Activated T-cell treated with anti-CD3 and anti-CD28 coated beads, Interleukin-2, amount 50 U/mL, for 72 hours (primary cell): ENCODE measurements at regions not wholly inside any gene's neighbourhood (a gene's known extent, or its start where the extent isn't known, plus 50 kb on each side); places are given as distances from the start of the nearest gene placed in this dataset.

ENCODE experiments used
- ATAC-seq, 2 donors: fragments of 150-1000 bp; cut with Tn5 transposase; replicated peaks in 1 of 2; 2 replicates each; pipeline ENCODE4 v1.10.0; 2021; ENCODE audit warnings: moderate library complexity in 2 of 2, mild to moderate bottlenecking in 1 of 2
- DNase-seq, 2 donors: peaks; one replicate each; pipeline ENCODE4 v3.0.0; 2021 to 2022; ENCODE audit warnings: mixed read lengths in 1 of 2
- H3K27ac Mint-ChIP-seq: one replicate; pipeline ENCODE4 v1.8.0; 2022; ENCODE audit warnings: mild to moderate bottlenecking, moderate library complexity, mixed read lengths
- H3K27me3 Mint-ChIP-seq: one replicate; pipeline ENCODE4 v1.8.0; 2022; ENCODE audit warnings: low read depth, mixed read lengths
- H3K36me3 Mint-ChIP-seq, 2 donors: one replicate each; pipeline ENCODE4 v1.8.0; 2022; ENCODE audit warnings: mixed read lengths in 2 of 2, mild to moderate bottlenecking in 1 of 2; ENCODE audit not compliant: insufficient read depth in 2 of 2
- H3K4me1 Mint-ChIP-seq: one replicate; pipeline ENCODE4 v1.8.0; 2022; ENCODE audit warnings: low read depth, mixed read lengths
- H3K4me3 Mint-ChIP-seq, 2 donors: one replicate each; pipeline ENCODE4 v1.8.0; 2022; ENCODE audit warnings: mild to moderate bottlenecking in 2 of 2, mixed read lengths in 2 of 2, moderate library complexity in 2 of 2
- H3K9me3 Mint-ChIP-seq, 2 donors: one replicate each; pipeline ENCODE4 v1.8.0; 2022; ENCODE audit warnings: mixed read lengths in 2 of 2

GRCh38 chr4:176539785-176540175 lies 220.0 kb downstream of the SPCS3 start:
- Mint-ChIP-seq H3K36me3 (no peaks in the 10 kb centered on the region), H3K27ac (no peak overlapping the region), H3K27me3 (no peaks in the 10 kb centered on the region), H3K4me1 (no peaks in the 10 kb centered on the region), H3K4me3 (no peak overlapping the region), H3K9me3 (no peaks in the 10 kb centered on the region)
- ATAC-seq = no peak
- no peak for DNase-seq

GRCh38 chr4:176540814-176541213 lies 221.0 kb downstream of the SPCS3 start:
- Mint-ChIP-seq H3K36me3 (no peaks in the 10 kb centered on the region), H3K9me3 (no peaks in the 10 kb centered on the region), H3K27me3 (no peaks in the 10 kb centered on the region), H3K27ac (no peak overlapping the region), H3K4me1 (no peaks in the 10 kb centered on the region), H3K4me3 (no peak overlapping the region)
- no peak for ATAC-seq
- DNase-seq = no peak

- no peak overlapping the region for H3K27ac Mint-ChIP-seq
- DNase-seq (no peak), ATAC-seq (no peak)
- peaks cover 1 to 3% of the 10 kb centered on the region in 2 donors for H3K9me3 Mint-ChIP-seq
- no peaks in the 10 kb centered on the region for H3K27me3 Mint-ChIP-seq
- no peak overlapping the region for H3K4me3 Mint-ChIP-seq
- no peaks in the 10 kb centered on the region for H3K36me3 Mint-ChIP-seq
- H3K4me1 Mint-ChIP-seq = no peaks in the 10 kb centered on the region
Observed at GRCh38 chr4:176545872-176546271, 226.1 kb downstream of the SPCS3 start.

GRCh38 chr4:176546975-176547374 lies 227.2 kb downstream of the SPCS3 start:
- no peak for ATAC-seq
- H3K4me3 Mint-ChIP-seq = no peak overlapping the region
- H3K27ac Mint-ChIP-seq = no peak overlapping the region
- H3K9me3 Mint-ChIP-seq = peaks cover 1 to 3% of the 10 kb centered on the region in 2 donors
- no peaks in the 10 kb centered on the region for H3K36me3 Mint-ChIP-seq
- no peak for DNase-seq
- no peaks in the 10 kb centered on the region for H3K27me3 Mint-ChIP-seq
- no peaks in the 10 kb centered on the region for H3K4me1 Mint-ChIP-seq

GRCh38 chr4:176548571-176548970 lies 228.8 kb downstream of the SPCS3 start:
- peaks cover 1 to 3% of the 10 kb centered on the region in 2 donors for H3K9me3 Mint-ChIP-seq
- no peak overlapping the region for H3K4me3 Mint-ChIP-seq
- no peaks in the 10 kb centered on the region for H3K4me1 Mint-ChIP-seq
- DNase-seq (no peak), ATAC-seq (no peak)
- no peak overlapping the region for H3K27ac Mint-ChIP-seq
- H3K27me3 Mint-ChIP-seq = no peaks in the 10 kb centered on the region
- no peaks in the 10 kb centered on the region for H3K36me3 Mint-ChIP-seq

- ATAC-seq = no peak
- Mint-ChIP-seq H3K27ac (no peak overlapping the region), H3K27me3 (no peaks in the 10 kb centered on the region), H3K36me3 (no peaks in the 10 kb centered on the region), H3K4me3 (no peak overlapping the region), H3K4me1 (no peaks in the 10 kb centered on the region), H3K9me3 (peaks cover 1 to 5% of the 10 kb centered on the region in 2 donors)
- DNase-seq = no peak
Observed at GRCh38 chr4:176549161-176549865, 229.5 kb downstream of the SPCS3 start.

GRCh38 chr4:176558661-176559060 lies 234.1 kb downstream of the VEGFC start:
- Mint-ChIP-seq H3K4me3 (no peak overlapping the region), H3K27ac (no peak overlapping the region), H3K36me3 (no peaks in the 10 kb centered on the region), H3K9me3 (peaks cover 0 to 2% of the 10 kb centered on the region in 2 donors), H3K27me3 (no peaks in the 10 kb centered on the region), H3K4me1 (no peaks in the 10 kb centered on the region)
- DNase-seq (no peak), ATAC-seq (no peak)

GRCh38 chr4:176561368-176561767 lies 231.4 kb downstream of the VEGFC start:
- ATAC-seq (no peak), DNase-seq (no peak)
- Mint-ChIP-seq H3K9me3 (peaks cover 0 to 2% of the 10 kb centered on the region in 2 donors), H3K36me3 (no peaks in the 10 kb centered on the region), H3K4me1 (no peaks in the 10 kb centered on the region), H3K27me3 (no peaks in the 10 kb centered on the region), H3K4me3 (no peak overlapping the region), H3K27ac (no peak overlapping the region)

- Mint-ChIP-seq H3K4me3 (no peak overlapping the region), H3K27ac (no peak overlapping the region), H3K9me3 (peaks cover 0 to 2% of the 10 kb centered on the region in 2 donors), H3K4me1 (no peaks in the 10 kb centered on the region), H3K27me3 (no peaks in the 10 kb centered on the region), H3K36me3 (no peaks in the 10 kb centered on the region)
- no peak for DNase-seq
- ATAC-seq = no peak
Observed at GRCh38 chr4:176563591-176563990, 229.1 kb downstream of the VEGFC start.

- Mint-ChIP-seq H3K36me3 (no peaks in the 10 kb centered on the region), H3K27me3 (no peaks in the 10 kb centered on the region), H3K9me3 (peaks cover 0 to 2% of the 10 kb centered on the region in 2 donors), H3K4me3 (no peak overlapping the region), H3K4me1 (no peaks in the 10 kb centered on the region), H3K27ac (no peak overlapping the region)
- DNase-seq (no peak), ATAC-seq (no peak)
Observed at GRCh38 chr4:176565049-176565448, 227.7 kb downstream of the VEGFC start.

GRCh38 chr4:176566769-176567168 lies 226.0 kb downstream of the VEGFC start:
- Mint-ChIP-seq H3K4me3 (no peak overlapping the region), H3K27ac (no peak overlapping the region), H3K9me3 (peaks cover 2% of the 10 kb centered on the region in 2 donors), H3K27me3 (no peaks in the 10 kb centered on the region), H3K36me3 (no peaks in the 10 kb centered on the region), H3K4me1 (no peaks in the 10 kb centered on the region)
- DNase-seq (no peak), ATAC-seq (no peak)

- ATAC-seq = no peak
- no peaks in the 10 kb centered on the region for H3K36me3 Mint-ChIP-seq
- no peaks in the 10 kb centered on the region for H3K4me1 Mint-ChIP-seq
- H3K4me3 Mint-ChIP-seq = no peak overlapping the region
- no peak for DNase-seq
- H3K9me3 Mint-ChIP-seq = peaks cover 2% of the 10 kb centered on the region in 2 donors
- no peaks in the 10 kb centered on the region for H3K27me3 Mint-ChIP-seq
- H3K27ac Mint-ChIP-seq = no peak overlapping the region
Observed at GRCh38 chr4:176568238-176568637, 224.5 kb downstream of the VEGFC start.

- no peaks in the 10 kb centered on the region for H3K27me3 Mint-ChIP-seq
- H3K4me1 Mint-ChIP-seq = no peaks in the 10 kb centered on the region
- ATAC-seq (no peak), DNase-seq (no peak)
- H3K9me3 Mint-ChIP-seq = peaks cover 0 to 2% of the 10 kb centered on the region in 2 donors
- no peak overlapping the region for H3K4me3 Mint-ChIP-seq
- H3K27ac Mint-ChIP-seq = no peak overlapping the region
- no peaks in the 10 kb centered on the region for H3K36me3 Mint-ChIP-seq
Observed at GRCh38 chr4:176569301-176569700, 223.4 kb downstream of the VEGFC start.

GRCh38 chr4:176571206-176571605 lies 221.5 kb downstream of the VEGFC start:
- Mint-ChIP-seq H3K27ac (no peak overlapping the region), H3K4me1 (no peaks in the 10 kb centered on the region), H3K9me3 (peaks cover 0 to 2% of the 10 kb centered on the region in 2 donors), H3K4me3 (no peak overlapping the region), H3K36me3 (no peaks in the 10 kb centered on the region), H3K27me3 (no peaks in the 10 kb centered on the region)
- DNase-seq (no peak), ATAC-seq (no peak)
